GM19023 (cell line): ENCODE measurements at regions not wholly inside any gene's neighbourhood (a gene's known extent, or its start where the extent isn't known, plus 50 kb on each side); places are given as distances from the start of the nearest gene placed in this dataset.

Experiments used
- ATAC-seq: cut with Tn5 transposase; IDR thresholded peaks from one replicate; pipeline ENCODE4 v1.9.1; 2021; ENCODE audit warnings: mild to moderate bottlenecking, moderate library complexity; ENCODE audit not compliant: unreplicated experiment

- ATAC-seq: peak; percentile 36
Observed at GRCh38 chr6:7960848-7961247, 50.3 kb upstream of the TXNDC5 start.
